ENCODE measurements at regions not wholly inside any gene's neighbourhood (a gene's known extent, or its start where the extent isn't known, plus 50 kb on each side); places are given as distances from the start of the nearest gene placed in this dataset.

- FAIRE-seq = no peak
- Histone ChIP-seq H3K36me3 (ENCODE audit: control insufficient read depth, insufficient read depth, low read length) (no peaks in the 10 kb centered on the region), H3K4me3 (ENCODE audit: low read depth, low read length) (no peak overlapping the region), H3K27me3 (ENCODE audit: control insufficient read depth, insufficient read depth, low read length) (no peaks in the 10 kb centered on the region)
- no peak for DNase-seq (ENCODE audit: low read depth)
- TF ChIP-seq, protein P1, sequence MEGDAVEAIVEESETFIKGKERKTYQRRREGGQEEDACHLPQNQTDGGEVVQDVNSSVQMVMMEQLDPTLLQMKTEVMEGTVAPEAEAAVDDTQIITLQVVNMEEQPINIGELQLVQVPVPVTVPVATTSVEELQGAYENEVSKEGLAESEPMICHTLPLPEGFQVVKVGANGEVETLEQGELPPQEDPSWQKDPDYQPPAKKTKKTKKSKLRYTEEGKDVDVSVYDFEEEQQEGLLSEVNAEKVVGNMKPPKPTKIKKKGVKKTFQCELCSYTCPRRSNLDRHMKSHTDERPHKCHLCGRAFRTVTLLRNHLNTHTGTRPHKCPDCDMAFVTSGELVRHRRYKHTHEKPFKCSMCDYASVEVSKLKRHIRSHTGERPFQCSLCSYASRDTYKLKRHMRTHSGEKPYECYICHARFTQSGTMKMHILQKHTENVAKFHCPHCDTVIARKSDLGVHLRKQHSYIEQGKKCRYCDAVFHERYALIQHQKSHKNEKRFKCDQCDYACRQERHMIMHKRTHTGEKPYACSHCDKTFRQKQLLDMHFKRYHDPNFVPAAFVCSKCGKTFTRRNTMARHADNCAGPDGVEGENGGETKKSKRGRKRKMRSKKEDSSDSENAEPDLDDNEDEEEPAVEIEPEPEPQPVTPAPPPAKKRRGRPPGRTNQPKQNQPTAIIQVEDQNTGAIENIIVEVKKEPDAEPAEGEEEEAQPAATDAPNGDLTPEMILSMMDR (IDR thresholded peaks at IDR 0.05; ENCODE audit: insufficient read depth, low read length, severe bottlenecking) = no peak
These were observed 168.6 kb downstream of the KITLG start for GRCh38 chr12:88411689-88412088.

DNA sequence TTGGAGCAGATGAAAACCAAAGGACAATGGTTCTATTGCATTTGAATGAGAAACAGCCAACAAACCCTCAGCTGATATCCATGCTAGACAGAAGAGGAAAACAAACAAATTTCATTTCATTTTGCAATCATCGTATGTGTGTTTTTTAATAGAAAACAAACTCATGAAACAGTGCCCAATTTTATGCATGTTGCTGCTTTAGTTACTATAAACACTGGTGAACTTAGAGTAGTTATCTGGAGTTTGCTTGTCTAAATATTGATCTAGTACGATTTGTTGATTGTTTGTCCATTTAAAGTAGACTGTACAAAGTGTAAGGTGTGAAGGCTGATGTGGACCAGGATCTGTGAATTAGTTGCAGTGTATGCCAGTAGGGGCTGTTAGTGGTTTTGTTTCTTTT is 166.6 kb downstream of the KITLG start:
- H3K27me3 ChIP-seq (ENCODE audit: control insufficient read depth, insufficient read depth, low read length) = no peaks in the 10 kb centered on the region
- no peaks in the 10 kb centered on the region for H3K36me3 ChIP-seq (ENCODE audit: control insufficient read depth, insufficient read depth, low read length)
- no peak for DNase-seq (ENCODE audit: low read depth)
- no peak for FAIRE-seq
- no peak overlapping the region for H3K4me3 ChIP-seq (ENCODE audit: low read depth, low read length)
- TF ChIP-seq, protein P1 (IDR thresholded peaks at IDR 0.05; ENCODE audit: insufficient read depth, low read length, severe bottlenecking) = no peak

DNA sequence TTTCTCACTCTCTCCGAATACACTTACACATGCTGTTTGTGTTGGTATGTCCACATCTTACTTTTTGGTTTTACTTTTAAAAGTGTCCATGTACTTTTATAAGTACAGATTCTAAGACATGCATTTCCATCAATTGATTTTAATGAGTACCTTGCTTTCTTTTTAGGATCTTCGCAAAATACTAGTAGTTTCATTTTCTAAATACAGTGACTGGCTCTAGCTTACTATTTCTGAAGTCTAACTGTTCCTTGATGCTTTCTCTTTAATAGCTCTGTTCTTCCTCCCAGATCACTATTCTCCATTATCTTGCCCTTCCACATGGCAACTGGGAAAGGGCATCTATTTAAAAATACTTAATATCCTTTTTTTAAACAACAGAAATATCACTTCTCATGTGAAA is 164.1 kb downstream of the KITLG start:
- TF ChIP-seq, protein P1 (IDR thresholded peaks at IDR 0.05; ENCODE audit: insufficient read depth, low read length, severe bottlenecking) = no peak
- H3K4me3 ChIP-seq (ENCODE audit: low read depth, low read length) = no peak overlapping the region
- FAIRE-seq (no peak), DNase-seq (ENCODE audit: low read depth) (no peak)
- no peaks in the 10 kb centered on the region for H3K27me3 ChIP-seq (ENCODE audit: control insufficient read depth, insufficient read depth, low read length)
- H3K36me3 ChIP-seq (ENCODE audit: control insufficient read depth, insufficient read depth, low read length) = no peaks in the 10 kb centered on the region

- TF ChIP-seq, protein P1 (IDR thresholded peaks at IDR 0.05; ENCODE audit: insufficient read depth, low read length, severe bottlenecking) = no peak
- no peak for DNase-seq (ENCODE audit: low read depth)
- no peak overlapping the region for H3K4me3 ChIP-seq (ENCODE audit: low read depth, low read length)
- H3K27me3 ChIP-seq (ENCODE audit: control insufficient read depth, insufficient read depth, low read length) = no peaks in the 10 kb centered on the region
- H3K36me3 ChIP-seq (ENCODE audit: control insufficient read depth, insufficient read depth, low read length) = no peaks in the 10 kb centered on the region
- no peak for FAIRE-seq
These were observed 163.5 kb downstream of the KITLG start for GRCh38 chr12:88416786-88417185.

DNA sequence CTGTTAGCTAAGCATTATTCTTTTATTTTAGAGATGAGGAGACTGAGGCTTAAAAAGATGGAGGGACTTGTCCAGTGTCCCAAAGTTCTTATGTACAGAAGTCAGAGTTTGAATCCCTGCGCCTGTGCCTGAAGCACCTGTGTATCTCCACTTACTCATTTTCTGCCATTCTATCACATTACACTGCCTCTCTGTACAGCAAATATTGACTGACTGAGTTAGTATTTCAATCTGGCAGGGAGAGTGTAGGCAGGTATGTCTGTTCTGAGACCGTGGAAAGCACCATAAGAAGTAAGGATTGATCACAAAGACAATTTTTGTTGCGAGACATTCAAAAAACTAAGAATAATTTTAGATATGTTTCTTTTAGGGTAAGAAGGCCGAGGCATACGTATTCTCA is 162.7 kb downstream of the KITLG start:
- FAIRE-seq = no peak
- TF ChIP-seq, protein P1 (IDR thresholded peaks at IDR 0.05; ENCODE audit: insufficient read depth, low read length, severe bottlenecking) = no peak
- DNase-seq (ENCODE audit: low read depth) = peak; percentile 25
- H3K27me3 ChIP-seq (ENCODE audit: control insufficient read depth, insufficient read depth, low read length) = no peaks in the 10 kb centered on the region
- no peak overlapping the region for H3K4me3 ChIP-seq (ENCODE audit: low read depth, low read length)
- no peaks in the 10 kb centered on the region for H3K36me3 ChIP-seq (ENCODE audit: control insufficient read depth, insufficient read depth, low read length)

DNA sequence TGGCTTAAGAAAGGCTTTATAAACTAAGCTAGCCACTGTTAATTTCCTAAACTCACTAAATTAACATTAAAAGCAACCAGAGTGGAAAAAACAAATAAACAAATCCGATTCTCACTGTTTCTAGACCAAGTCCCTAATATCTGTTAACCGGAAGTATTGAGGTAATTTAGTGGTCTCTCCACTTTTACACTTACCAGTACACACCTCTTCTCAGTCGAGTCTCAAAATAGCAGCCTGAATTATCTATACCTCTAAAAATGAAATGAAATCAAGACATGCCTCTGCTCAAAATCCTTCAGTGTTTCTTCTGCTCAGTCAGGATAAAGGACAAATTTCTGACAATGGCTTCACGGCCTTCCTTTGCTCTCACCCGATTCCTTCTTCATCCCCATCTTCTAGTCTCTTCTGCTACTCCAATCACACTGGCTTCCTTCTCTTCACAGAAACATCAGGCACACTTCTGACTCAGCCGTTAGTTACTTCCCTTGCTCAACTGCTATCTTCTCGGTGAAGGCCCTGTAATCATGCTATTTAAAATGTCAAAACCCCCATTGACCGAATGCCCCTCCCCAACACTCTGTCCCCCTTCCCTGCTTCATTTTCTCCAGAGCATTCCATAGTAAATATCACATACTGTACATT is 161.3 kb downstream of the KITLG start:
- Histone ChIP-seq H3K27me3 (ENCODE audit: control insufficient read depth, insufficient read depth, low read length) (no peaks in the 10 kb centered on the region), H3K4me3 (ENCODE audit: low read depth, low read length) (no peak overlapping the region), H3K36me3 (ENCODE audit: control insufficient read depth, insufficient read depth, low read length) (no peaks in the 10 kb centered on the region)
- TF ChIP-seq, protein P1 (IDR thresholded peaks at IDR 0.05; ENCODE audit: insufficient read depth, low read length, severe bottlenecking) = no peak
- peak; percentile 62 for FAIRE-seq
- DNase-seq (ENCODE audit: low read depth) = no peak

Data from bronchial epithelial cell (primary cell).